ENCODE measurements at regions not wholly inside any gene's neighbourhood (a gene's known extent, or its start where the extent isn't known, plus 50 kb on each side); places are given as distances from the start of the nearest gene placed in this dataset.

- no peak for TF ChIP-seq THAP7 (CRISPR knock-in tag; IDR thresholded peaks at IDR 0.05)
- TF ChIP-seq MED8 (CRISPR knock-in tag; IDR thresholded peaks at IDR 0.05; ENCODE audit: insufficient replicate concordance): no peak
- TF ChIP-seq, protein P1, sequence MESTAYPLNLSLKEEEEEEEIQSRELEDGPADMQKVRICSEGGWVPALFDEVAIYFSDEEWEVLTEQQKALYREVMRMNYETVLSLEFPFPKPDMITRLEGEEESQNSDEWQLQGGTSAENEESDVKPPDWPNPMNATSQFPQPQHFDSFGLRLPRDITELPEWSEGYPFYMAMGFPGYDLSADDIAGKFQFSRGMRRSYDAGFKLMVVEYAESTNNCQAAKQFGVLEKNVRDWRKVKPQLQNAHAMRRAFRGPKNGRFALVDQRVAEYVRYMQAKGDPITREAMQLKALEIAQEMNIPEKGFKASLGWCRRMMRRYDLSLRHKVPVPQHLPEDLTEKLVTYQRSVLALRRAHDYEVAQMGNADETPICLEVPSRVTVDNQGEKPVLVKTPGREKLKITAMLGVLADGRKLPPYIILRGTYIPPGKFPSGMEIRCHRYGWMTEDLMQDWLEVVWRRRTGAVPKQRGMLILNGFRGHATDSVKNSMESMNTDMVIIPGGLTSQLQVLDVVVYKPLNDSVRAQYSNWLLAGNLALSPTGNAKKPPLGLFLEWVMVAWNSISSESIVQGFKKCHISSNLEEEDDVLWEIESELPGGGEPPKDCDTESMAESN (CRISPR knock-in tag; conservative IDR thresholded peaks at IDR 0.05): no peak
Observed at GRCh38 chr5:167320019-167320418, 971.4 kb upstream of the WWC1 start (continued).

DNA sequence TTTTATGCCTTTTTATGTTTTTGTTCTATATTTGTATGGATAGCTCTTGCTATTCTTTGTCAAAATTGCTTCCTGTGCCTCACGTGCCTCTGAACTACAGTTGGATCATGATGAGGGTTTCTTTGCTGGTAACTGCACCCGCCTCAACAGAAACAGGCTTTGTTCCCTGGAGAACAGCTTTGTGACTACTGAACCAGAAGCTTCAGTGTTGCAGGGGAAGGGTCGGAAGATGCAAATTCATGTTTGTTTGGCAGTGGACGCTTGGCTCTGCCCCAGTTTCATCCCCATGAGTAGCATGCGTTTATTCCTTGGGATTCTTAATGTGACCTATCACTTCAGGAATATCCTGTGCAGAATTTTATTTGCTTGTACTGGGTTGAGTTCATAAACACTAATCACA is 959.1 kb upstream of the WWC1 start:
- Histone ChIP-seq H3K27ac (ENCODE audit: extremely low read length, insufficient read depth, low read length) (no peak overlapping the region), H3K4me1 (ENCODE audit: insufficient read depth, low read length) (no peaks in the 10 kb centered on the region), H3K36me3 (replicated peaks in 1 of 2; ENCODE audit: control insufficient read depth in 1 of 2, insufficient read depth in 2 of 2, low read length in 2 of 2) (no peaks in the 10 kb centered on the region), H3K4me3 (replicated peaks in 1 of 3; ENCODE audit: insufficient read depth in 1 of 3, low read depth in 2 of 3, low read length in 3 of 3) (no peak overlapping the region), H3K9me3 (ENCODE audit: low read length) (no peaks in the 10 kb centered on the region), H3K27me3 (ENCODE audit: control insufficient read depth in 1 of 2, insufficient read depth in 2 of 2, low read length in 2 of 2) (no peaks in the 10 kb centered on the region), H4K20me1 (ENCODE audit: insufficient read depth, low read length) (no peaks in the 10 kb centered on the region), H3K4me2 (ENCODE audit: low read depth, low read length) (no peak overlapping the region), H2AFZ (ENCODE audit: low read length) (no peak overlapping the region), H3K9ac (ENCODE audit: insufficient read depth, low read depth, low read length) (no peak overlapping the region), H3K79me2 (ENCODE audit: insufficient read depth, low read length) (no peaks in the 10 kb centered on the region)
- FAIRE-seq: no peak
- CTCF ChIA-PET (ENCODE audit: low intra/inter-chr PET ratio, low total read pairs): no interaction called here
- DNase-seq (ENCODE audit: low spot score): no peak
- TF ChIP-seq PRMT3 (CRISPR knock-in tag; IDR thresholded peaks at IDR 0.05; ENCODE audit: borderline replicate concordance, low read depth) (no peak), IKZF5 (CRISPR knock-in tag; IDR thresholded peaks at IDR 0.05) (no peak), TCF7L2 (IDR thresholded peaks at IDR 0.05; ENCODE audit: low read depth, low read length) (no peak), GTF2F1 (IDR thresholded peaks at IDR 0.05; ENCODE audit: low read length) (no peak), IKZF1 (IDR thresholded peaks at IDR 0.05) (no peak), ZBTB7B (CRISPR knock-in tag; IDR thresholded peaks at IDR 0.05) (no peak), ZKSCAN1 (IDR thresholded peaks at IDR 0.05; ENCODE audit: low read length) (no peak), HOXA3 (CRISPR knock-in tag; IDR thresholded peaks at IDR 0.05) (no peak)
- TF ChIP-seq, protein P2, sequence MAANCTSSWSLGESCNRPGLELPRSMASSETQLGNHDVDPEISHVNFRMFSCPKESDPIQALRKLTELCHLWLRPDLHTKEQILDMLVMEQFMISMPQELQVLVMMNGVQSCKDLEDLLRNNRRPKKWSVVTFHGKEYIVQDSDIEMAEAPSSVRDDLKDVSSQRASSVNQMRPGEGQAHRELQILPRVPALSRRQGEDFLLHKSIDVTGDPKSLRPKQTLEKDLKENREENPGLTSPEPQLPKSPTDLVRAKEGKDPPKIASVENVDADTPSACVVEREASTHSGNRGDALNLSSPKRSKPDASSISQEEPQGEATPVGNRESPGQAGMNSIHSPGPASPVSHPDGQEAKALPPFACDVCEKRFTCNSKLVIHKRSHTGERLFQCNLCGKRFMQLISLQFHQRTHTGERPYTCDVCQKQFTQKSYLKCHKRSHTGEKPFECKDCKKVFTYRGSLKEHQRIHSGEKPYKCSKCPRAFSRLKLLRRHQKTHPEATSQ (CRISPR knock-in tag; IDR thresholded peaks at IDR 0.05; ENCODE audit: borderline replicate concordance): no peak
- TF ChIP-seq, protein P3, sequence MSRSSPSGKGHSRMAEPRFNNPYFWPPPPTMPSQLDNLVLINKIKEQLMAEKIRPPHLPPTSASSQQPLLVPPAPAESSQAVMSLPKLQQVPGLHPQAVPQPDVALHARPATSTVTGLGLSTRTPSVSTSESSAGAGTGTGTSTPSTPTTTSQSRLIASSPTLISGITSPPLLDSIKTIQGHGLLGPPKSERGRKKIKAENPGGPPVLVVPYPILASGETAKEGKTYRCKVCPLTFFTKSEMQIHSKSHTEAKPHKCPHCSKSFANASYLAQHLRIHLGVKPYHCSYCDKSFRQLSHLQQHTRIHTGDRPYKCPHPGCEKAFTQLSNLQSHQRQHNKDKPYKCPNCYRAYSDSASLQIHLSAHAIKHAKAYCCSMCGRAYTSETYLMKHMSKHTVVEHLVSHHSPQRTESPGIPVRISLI (CRISPR knock-in tag; IDR thresholded peaks at IDR 0.05; ENCODE audit: borderline replicate concordance): no peak
- TF ChIP-seq, protein P4, sequence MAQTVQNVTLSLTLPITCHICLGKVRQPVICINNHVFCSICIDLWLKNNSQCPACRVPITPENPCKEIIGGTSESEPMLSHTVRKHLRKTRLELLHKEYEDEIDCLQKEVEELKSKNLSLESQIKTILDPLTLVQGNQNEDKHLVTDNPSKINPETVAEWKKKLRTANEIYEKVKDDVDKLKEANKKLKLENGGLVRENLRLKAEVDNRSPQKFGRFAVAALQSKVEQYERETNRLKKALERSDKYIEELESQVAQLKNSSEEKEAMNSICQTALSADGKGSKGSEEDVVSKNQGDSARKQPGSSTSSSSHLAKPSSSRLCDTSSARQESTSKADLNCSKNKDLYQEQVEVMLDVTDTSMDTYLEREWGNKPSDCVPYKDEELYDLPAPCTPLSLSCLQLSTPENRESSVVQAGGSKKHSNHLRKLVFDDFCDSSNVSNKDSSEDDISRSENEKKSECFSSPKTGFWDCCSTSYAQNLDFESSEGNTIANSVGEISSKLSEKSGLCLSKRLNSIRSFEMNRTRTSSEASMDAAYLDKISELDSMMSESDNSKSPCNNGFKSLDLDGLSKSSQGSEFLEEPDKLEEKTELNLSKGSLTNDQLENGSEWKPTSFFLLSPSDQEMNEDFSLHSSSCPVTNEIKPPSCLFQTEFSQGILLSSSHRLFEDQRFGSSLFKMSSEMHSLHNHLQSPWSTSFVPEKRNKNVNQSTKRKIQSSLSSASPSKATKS (CRISPR knock-in tag; IDR thresholded peaks at IDR 0.05): no peak
- POLR2A ChIA-PET: no interaction called here
- no peak for ATAC-seq
- intact Hi-C loops (cut with micrococcal nuclease; ENCODE audit: unreplicated experiment): no loop called here
- BruUV-seq (replicated peaks): no TSS peak
- WGBS (ENCODE audit: low lambda C conversion rate): 20% methylated on average over 5 of the region's 5 CpGs
- in situ Hi-C loops (cut with HindIII; ENCODE audit: extremely low pct_ligation_motif_present, low pct_unique_long_range_greater_than_20kb): no loop called here
